ENCODE measurements at regions not wholly inside any gene's neighbourhood (a gene's known extent, or its start where the extent isn't known, plus 50 kb on each side); places are given as distances from the start of the nearest gene placed in this dataset.
"Not testable (repeated sequence)": the region's sequence is repeated elsewhere in the genome, so short reads cannot be mapped to it uniquely, and the experiment has no call there.

DNA sequence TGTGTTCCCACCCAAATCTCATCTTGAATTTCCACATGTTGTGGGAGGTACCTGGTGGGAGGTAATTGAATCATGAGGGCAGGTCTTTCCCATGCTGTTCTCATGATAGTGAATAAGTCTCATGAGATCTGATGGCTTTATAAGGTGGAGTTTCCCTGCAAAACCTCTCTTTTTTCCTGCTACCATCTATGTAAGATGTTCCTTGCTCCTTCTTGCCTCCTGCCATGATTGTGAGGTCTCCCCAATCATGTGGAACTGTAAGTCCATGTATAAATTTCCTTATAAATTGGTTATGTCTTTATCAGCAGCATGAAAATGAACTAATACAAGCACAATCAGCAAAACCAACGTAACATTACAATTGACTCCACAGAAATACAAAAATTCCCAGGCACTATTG is 814.8 kb upstream of the CITED2 start:
- DNase-seq (ENCODE audit: low spot score) = not testable (repeated sequence)

DNA sequence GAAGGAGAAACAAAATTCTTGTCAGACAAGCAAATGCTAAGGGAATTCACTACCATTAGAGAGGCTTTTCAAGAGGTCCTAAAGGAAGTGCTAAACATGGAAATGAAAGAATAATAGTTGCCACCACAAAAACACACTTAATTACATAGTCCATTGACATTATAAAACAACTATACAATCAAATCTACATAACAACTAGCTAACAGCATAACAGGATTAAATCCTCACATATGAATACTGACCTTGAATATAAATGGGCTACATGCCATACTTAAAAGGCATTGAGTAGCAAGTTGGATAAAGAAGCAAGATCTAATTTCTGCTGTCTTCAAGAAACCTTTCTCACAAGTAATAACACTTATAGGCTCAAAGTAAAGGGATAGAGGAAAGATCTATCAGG is 811.5 kb upstream of the CITED2 start:
- DNase-seq (ENCODE audit: low spot score) = no peak

DNA sequence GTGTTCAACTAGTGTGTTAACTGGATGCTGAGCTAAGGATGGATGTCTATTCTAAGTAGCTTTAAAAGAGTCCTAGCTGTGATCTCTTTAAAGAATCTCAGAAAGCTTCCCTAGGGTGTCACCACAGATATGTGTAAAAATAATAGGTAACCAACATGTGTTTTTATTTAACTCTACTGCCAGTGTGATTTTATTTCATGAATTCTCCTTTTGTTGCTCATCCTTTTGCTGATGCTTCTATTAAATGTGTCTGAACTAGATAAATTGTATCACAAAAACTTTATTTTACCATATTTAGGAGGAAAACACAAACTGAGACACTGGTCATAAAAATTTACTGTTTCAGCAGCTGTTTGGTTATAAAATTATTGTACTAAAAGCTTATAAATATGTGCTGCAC is 809.4 kb upstream of the CITED2 start:
- no peak for DNase-seq (ENCODE audit: low spot score)

DNA sequence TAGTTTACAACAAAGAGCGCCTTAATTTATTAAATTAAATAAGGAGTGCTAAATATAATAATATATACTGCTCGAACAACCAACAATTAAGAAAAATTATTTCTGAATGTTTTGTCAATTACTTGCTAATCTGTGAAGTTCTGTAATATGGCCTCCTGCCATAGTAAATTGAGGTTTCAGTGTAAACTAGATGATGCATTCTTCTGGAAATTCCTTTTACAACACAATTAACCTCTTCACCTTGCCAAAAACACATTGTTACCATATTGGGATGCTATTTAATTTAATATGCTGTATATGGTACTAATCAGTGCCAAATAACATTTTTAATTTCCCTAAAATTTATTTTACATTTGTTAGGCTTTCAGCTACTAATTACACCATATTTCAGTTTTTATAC is 808.4 kb upstream of the CITED2 start:
- no peak for DNase-seq (ENCODE audit: low spot score)

DNA sequence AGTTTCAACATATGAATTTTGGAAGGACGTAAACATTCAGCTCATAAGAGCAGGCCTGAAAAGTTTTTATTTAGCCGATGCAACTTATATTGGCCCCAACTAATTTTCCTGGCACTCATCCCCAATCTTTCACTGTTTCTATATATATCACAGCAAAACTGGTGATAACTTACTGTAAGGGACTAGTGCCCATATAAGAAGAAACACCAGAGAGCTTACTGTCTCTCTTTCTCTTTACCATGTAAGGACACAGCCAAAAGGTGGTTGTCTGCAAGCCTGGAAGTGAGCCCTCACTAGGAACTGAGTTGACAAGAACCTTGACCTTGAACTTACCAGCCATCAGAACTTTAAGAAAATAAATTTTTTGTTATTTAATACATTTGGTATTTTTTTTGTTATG is 807.4 kb upstream of the CITED2 start:
- no peak for DNase-seq (ENCODE audit: low spot score)

DNA sequence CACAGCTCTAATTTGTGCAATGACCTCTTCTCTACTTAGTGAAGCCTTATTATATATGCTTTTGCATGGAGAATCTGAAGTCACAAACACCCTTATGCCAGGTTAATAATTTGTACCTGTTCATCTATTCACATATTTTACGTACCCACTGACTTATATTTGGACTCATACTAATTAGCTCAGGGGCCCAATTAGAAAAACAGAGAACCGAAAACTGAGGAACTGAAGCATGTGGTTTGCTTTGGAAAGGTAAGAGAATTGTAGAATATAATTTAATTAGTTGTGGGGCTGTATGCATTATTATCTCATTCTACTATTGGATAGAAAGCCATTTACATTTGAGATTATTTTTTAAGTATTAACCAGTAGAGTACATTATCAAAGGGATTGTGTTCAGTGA is 805.9 kb upstream of the CITED2 start:
- DNase-seq (ENCODE audit: low spot score) = no peak

DNA sequence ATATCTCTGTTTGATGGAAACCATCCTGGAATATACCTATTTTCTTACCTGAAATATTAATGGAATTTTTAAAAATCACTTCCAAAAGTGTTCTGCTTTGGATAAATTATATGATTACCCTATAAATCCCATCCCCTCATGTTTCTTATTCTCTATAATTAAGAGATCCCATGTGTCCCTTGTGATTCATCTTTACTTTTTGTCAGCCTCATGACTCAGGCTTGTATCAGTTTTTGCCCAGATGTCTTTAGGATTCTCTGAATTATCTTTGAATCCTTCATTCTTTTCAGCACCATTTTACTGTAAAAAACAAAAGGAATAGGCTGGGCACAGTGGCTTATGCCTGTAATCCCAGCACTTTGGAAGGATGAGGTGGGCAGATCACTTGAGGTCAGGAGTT is 804.5 kb upstream of the CITED2 start:
- DNase-seq (ENCODE audit: low spot score) = no peak

DNA sequence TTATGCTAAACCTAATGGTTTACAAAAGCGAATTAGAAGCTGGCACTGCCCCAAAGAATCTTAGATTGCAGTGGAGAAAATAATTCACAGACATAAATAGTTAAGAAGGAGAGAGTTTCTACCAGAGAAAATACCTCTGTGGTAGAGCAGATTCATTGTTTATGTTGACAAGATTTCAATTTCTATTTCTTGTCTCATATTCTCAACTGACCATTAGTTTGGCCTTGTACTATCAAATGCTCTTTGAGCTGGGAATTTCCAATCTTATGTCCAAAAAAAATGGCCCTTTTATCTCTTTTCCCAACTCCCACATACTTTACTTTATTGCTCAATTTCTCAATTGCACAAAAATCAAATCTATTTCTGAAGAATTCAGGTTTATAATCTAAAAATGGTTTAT is 804.1 kb upstream of the CITED2 start:
- DNase-seq (ENCODE audit: low spot score) = no peak

DNA sequence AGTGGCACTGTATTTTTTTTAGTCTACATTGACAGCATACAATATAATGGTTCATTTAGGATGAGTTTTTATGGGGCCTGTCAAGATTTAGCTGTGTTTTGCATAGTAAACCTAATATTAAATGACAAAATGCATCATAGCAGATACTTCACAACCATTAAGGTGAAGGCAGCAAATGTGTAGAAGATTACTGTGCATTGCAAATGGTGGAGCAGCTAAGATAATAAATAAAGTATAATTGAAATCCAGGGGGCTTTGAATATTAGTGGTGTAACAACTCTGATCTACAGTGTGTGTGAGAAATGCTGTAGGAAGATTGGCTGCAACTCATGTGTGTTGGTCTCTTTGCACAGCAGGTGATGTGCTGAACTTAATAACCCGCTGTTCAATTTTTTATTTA is 801.9 kb upstream of the CITED2 start:
- DNase-seq (ENCODE audit: low spot score) = no peak

DNA sequence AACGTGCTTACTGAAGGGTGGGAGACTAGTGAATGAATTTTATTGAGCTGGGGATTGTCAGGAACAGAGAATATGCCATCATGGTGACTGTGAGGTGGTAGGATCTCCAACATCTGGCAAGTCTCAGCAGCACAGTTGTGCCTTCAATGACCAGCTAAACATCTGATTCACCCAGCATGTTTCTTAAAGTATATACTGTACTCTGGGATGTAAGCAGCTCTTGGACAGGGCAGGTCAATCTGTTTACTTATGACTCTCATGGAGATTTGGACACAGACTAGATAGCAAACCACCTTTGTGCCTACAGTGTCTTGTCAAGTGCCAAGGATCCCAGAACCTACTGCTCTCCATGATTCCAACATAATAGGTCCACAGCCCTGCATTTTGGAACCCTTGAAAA is 801.0 kb upstream of the CITED2 start:
- DNase-seq (ENCODE audit: low spot score) = no peak

DNA sequence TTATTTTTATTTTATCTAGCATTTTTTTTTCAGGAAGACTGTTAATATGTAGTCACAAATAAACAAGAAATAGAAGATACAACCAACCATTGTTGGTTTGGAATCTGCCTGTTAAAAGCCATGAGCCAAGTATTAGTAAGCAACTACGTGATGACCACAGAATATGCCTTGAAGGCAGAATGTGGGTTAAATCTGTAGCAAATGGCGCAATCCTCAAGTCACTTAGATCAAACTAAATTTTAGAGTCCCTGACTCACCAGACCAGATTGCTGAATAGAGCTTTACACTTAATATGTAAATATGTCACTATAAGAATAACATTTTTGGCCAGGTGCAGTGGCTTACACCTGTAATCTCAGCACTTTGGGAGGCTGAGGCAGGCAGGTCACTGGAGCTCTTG is 800.1 kb upstream of the CITED2 start:
- no peak for DNase-seq (ENCODE audit: low spot score)

DNA sequence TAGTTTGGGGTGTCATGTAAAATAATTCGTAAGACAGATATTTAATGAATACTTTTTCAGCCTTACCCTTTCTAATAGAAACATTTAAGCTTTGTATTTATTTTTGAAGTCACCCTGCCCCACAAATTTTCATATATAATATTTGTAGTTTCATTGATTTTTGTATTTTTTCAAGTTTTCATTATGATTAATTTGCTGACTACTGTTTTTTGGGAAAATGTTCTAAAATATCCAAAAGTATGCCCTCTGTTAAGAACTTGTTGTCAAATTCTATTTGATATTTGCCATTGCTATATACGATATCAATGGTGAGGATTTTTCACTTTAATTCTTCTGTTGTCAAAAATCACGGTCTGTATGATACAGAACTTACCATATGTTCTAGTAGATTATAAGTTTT is 793.9 kb upstream of the CITED2 start:
- DNase-seq (ENCODE audit: low spot score) = no peak

DNA sequence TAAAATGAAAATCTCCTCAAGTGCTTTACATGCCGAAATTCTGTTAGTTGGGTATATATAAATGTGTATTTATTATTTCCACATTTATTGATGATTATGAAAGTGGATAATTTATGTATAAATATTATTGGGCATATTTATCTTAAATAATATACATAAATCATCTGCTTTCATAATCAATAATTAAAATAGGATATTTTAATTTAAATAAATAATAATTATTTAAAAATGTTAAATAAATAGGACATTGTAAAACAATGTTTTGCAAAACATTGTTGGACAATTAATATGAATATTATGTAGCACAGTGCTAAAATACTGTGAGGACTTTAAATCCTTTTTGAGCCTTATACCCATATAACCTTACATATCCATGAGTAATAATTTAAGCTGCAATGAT is 786.5 kb upstream of the CITED2 start:
- DNase-seq (ENCODE audit: low spot score) = no peak

DNA sequence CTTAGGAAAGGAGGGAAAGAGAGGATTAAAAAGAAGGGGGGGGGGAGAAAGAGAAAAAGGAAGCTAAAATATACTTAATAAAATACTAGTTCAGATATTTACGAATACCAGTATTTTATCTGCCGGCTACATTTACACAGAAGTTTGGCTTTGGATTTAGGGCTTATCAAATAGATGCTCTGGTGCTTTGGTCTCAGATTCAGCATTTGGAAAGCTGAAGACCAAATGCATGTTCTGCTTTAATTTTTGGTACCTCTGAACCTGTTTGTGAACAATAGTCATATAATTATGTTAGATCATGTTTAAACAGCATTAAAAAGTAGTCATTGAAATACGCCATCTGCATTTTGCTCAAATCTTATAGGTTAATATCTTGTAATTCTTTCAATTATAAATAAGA is 786.0 kb upstream of the CITED2 start:
- DNase-seq (ENCODE audit: low spot score) = no peak

DNA sequence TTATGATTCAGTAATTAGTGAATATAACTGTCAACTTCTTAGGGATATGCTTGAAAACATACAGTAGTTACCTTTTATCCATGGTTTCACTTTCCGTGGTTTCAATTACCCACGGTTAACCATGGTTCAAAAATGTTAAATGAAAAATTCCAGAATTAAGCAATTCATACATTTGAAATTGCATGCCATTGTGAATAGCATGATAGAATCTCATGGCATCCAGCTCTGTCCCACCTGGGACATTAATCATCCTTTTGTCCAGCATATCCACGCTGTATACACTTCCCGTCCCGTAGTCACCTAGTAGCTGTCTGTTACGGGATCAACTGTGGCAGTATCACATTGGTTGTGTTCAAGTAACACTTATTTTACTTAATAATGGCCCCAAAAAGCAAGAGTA is 781.7 kb upstream of the CITED2 start:
- DNase-seq (ENCODE audit: low spot score) = no peak

DNA sequence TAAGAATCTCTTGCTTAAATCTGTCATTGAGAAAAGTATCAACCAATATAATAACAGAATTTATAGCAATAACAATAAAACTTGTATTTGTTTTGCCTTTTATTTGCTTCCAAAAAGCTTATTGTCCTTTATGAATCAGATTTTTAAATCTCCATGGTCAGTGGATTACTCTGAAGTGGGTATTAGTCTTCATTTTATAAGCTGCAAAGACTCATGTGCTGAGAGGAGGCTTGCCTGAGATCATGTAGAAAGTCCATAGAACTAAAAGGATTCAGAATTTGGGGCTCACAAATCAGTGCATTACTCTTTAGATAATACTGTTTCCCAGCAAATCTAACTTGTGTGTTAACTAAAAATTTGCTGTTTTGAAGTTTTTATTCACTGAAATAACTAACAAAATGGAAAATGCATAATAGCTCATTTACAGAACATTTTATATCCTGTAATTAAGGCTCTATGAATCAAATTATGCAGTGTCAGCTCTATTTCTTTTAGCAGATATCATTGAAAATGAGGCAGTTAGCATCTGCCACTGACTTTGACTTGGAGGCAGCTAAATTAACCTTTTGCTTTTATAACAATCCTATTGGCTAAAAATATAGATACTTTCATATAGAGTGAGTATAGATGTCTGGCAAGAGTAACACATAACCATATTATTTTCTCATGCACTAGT is 781.1 kb upstream of the CITED2 start:
- DNase-seq (ENCODE audit: low spot score) = no peak

DNA sequence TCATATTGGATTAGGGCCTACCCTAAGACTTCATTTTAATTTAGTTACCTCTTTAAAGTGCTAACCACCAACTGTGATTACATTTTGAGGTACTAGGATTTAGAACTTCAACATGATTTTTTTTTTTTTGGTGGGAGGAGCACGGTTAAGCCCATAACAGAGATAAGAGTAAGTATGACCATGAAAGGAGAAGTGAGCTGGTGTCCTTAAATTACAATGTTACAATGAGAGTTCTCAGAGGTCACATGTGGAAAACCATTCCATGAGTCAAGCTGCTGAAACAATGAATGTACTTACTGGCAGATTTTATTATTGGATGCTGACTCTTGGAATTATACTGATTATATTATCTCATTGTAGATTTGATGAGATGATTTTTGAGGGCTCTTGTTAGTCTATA is 779.3 kb upstream of the CITED2 start:
- no peak for DNase-seq (ENCODE audit: low spot score)

DNA sequence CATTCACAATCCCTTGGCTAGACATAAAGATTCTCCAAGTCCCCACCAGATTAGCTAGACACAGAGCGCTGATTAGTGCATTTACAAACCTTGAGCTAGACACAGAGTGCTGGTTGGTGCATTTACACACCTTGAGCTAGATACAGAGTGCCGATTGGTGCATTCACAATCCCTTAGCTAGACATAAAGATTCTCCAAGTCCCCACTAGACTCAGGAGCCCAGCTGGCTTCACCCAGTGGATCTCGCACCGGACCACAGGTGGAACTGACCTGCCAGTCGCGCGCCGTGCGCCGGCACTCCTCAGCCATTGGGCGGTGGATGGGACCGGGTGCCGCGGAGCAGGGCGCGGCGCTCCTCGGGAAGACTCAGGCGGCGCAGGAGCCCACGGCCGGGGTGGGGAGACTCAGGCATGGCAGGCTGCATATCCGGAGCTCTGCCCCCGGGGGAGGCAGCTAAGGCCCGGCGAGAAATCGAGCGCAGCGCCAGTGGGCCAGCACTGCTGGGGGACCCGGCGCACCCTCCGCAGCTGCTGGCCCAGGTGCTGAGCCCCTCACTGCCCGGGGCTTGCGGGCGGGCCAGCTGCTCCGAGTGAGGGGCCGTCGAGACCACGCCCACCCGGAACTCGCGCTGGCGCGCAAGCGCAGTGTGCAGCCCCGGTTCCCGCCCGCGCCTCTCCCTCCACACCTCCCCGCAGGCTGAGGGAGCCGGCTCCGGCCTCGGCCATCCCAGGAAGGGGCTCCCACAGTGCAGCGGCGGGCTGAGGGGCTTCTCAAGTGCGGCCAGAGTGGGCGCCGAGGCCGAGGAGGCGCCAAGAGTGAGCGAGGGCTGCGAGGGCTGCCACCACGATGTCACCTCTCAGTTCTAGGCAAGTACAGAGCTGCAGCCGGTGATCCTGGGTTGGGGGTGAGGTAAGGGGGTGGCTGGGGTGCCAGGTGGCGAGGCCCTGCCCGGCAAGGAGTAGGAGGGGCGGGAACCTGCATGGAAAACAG is 773.7 kb upstream of the CITED2 start:
- not testable (repeated sequence) for DNase-seq (ENCODE audit: low spot score)

DNA sequence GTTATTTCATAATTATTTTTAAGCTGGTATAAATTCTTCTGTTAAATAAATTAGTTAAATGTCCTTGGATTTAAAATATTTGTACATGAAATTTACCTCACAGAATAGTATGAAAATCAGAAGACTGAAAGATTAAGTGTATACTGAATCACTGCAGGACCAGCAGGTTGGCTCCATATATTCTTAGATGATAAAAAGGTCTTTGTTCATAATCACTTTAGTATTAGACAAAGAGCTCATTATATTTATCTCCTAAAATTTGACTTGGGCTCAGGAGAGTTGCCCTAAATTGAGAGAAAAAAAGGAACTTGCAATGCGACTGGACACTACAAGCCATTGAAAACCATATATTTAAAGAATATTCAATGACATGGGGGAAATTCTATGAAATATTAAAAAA is 766.4 kb upstream of the CITED2 start:
- no peak for DNase-seq (ENCODE audit: low spot score)

DNA sequence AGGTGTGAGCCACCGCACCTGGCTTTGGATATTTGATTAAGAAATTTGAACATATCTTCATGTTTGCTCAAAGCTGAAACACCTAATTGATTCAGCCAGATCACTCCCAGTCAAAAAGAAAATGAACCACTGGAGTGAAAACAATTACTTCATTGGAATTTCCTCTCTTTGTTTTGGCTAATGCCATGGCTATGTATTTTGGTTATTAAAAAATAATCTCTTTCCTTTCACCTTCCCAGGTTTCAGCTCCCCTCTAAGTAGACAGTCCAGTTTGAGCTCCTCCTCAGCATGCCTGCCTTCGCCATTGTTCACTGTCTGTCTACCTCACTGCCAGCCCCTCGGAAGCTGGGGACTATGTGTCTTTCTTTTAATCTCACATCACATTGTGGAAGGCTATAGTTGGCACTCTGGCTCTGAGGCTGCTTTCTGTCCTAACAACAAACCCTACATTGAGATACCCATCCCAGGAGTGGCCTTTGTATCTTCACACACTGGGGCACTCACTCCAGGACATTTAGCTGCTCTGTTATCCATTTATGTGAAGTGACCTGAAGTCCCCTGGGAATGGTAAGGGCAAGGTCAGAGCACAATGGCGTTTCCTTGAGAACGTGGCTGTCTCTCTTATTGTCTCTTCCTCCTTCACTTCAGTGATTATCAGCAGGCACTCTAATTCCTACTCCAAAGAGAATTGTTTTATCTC is 764.0 kb upstream of the CITED2 start:
- DNase-seq (ENCODE audit: low spot score) = peak; percentile 18

DNA sequence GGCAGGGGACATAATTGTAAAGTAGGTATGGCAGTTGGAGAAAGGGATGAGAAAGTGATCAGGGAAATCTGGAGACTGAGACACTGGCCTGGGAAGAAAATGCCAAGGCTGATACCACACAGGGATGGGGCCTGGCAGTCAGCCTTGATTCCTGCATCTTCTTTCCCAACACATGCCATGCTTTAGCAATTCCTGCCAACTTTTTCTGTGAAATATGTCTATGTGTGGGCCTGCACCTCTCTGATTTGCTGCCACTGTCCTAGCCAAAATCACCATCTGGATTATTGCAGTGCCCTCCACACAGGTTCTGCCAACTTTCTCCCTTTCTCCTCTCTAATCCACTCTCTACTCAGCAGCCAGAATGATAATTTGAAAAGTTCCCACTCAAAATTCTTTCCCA is 759.8 kb upstream of the CITED2 start:
- no peak for DNase-seq (ENCODE audit: low spot score)

DNA sequence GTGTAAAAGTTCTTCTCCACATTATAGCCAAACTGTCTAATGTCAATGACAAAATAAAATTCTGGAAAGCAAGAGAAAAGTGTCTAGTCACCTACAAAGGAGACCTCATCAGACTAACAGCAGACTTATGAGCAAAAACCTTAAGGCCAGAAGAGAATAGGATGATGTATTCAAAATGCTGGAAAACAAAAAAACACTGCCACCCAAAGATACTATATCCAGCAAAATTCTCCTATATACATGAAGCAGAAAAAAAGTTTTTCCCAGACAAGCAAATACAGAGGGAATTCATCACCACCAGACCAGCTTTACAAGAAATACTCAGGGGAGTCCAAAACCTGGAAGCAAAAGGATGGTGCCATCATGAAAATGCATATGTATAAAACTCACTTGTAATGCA is 755.6 kb upstream of the CITED2 start:
- DNase-seq (ENCODE audit: low spot score) = no peak

DNA sequence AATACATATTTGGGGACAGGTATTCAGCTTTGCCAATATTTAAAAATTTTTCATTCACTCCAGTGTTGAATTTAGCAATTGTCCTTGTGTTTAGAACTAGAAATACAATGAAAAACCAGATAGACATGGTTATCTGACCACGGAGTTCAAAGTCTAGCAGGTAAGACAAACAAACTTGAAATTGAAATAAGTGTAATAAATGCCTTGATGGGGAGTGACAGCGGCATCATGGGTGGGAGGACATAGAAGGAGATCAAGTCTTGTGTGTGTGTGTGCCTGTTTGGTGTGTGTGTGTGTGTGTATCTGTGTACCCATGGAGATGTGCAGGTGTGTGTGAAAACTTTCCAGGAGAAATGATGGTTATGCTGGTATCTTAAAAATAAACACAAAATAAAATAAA is 750.0 kb upstream of the CITED2 start:
- no peak for DNase-seq (ENCODE audit: low spot score)

All from kidney capillary endothelial cell (primary cell).